ENCODE measurements at regions not wholly inside any gene's neighbourhood (a gene's known extent, or its start where the extent isn't known, plus 50 kb on each side); places are given as distances from the start of the nearest gene placed in this dataset.

- H3K4me3 Mint-ChIP-seq, result no peak overlapping the region
These were observed 135.1 kb upstream of the PMEPA1 start for GRCh38 chr20:57844626-57845596.

GRCh38 chr20:57843941-57844625 lies 134.3 kb upstream of the PMEPA1 start:
- H3K27ac Mint-ChIP-seq, result no peak overlapping the region
- ChIA-PET POLR2A (no interaction called here), CTCF (no interaction called here)
- no peak for DNase-seq
- peaks cover 8% of the 10 kb centered on the region for H3K27me3 Mint-ChIP-seq
- no peaks in the 10 kb centered on the region for H3K4me1 Mint-ChIP-seq
- H3K9me3 Mint-ChIP-seq, result no peaks in the 10 kb centered on the region
- H3K4me3 Mint-ChIP-seq, result no peak overlapping the region
- H3K36me3 Mint-ChIP-seq (ENCODE audit: low read depth), result no peaks in the 10 kb centered on the region

More at GRCh38 chr20:57844626-57845596, 135.1 kb upstream of the PMEPA1 start:
- H3K27ac Mint-ChIP-seq, result no peak overlapping the region
- H3K9me3 Mint-ChIP-seq, result no peaks in the 10 kb centered on the region
- no peaks in the 10 kb centered on the region for H3K36me3 Mint-ChIP-seq (ENCODE audit: low read depth)
- no peak for DNase-seq
- H3K4me1 Mint-ChIP-seq, result no peaks in the 10 kb centered on the region
- ChIA-PET POLR2A (no interaction called here), CTCF (no interaction called here)
- peaks cover 8% of the 10 kb centered on the region for H3K27me3 Mint-ChIP-seq

DNA sequence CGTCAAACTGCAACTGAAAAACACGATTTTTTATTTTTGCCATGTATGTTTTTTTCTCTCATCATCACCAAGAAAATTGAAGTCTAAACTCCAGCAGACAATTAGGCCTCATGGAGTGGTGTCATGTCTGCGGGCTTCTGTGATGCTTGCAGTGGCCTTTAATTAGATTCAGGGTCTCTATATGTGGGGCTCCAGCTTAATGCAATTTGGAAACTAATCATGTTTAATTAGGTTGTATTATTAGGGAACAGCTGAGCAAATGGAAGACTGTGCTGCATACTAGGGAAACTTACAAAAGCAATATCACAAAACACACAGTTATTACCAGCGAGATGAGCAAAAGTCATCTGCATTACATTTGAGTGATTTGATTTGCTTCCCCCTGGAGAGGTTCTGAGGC lies 132.9 kb upstream of the PMEPA1 start:
- Mint-ChIP-seq H3K4me3 (no peak overlapping the region), H3K36me3 (ENCODE audit: low read depth) (no peaks in the 10 kb centered on the region), H3K4me1 (no peaks in the 10 kb centered on the region), H3K27ac (no peak overlapping the region), H3K27me3 (peaks cover 2% of the 10 kb centered on the region), H3K9me3 (no peaks in the 10 kb centered on the region)
- POLR2A ChIA-PET, result no interaction called here
- CTCF ChIA-PET, result no interaction called here
- DNase-seq, result no peak

DNA sequence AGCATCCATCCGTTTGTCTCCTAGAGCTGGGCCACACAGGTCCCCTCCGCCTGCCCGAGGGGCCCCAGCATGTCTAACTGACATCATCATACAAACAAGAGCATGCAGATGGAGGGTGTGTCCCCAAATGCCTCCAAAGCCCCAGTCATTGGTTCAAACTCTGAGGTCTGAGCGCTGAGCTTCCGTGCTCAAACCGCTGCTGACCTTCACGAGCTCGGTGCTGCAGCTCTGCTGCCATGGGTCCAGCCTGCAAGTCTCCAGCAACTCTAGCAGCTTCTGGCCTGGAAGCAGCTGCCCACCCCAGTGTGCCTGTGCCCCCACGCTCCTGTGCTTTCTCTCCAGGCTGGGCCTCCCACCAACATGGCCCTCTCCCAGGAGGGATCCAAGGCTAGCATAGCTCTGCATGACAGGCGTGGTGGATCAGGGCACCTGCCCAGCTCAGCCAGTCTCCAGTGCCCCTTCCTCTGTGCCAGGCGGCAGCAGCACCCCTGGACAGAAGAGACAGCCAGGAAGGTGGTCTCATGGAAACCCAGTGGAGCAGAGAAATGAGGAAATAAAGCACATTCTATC lies 131.6 kb upstream of the PMEPA1 start:
- ChIA-PET POLR2A (no interaction called here), CTCF (no interaction called here)

DNA sequence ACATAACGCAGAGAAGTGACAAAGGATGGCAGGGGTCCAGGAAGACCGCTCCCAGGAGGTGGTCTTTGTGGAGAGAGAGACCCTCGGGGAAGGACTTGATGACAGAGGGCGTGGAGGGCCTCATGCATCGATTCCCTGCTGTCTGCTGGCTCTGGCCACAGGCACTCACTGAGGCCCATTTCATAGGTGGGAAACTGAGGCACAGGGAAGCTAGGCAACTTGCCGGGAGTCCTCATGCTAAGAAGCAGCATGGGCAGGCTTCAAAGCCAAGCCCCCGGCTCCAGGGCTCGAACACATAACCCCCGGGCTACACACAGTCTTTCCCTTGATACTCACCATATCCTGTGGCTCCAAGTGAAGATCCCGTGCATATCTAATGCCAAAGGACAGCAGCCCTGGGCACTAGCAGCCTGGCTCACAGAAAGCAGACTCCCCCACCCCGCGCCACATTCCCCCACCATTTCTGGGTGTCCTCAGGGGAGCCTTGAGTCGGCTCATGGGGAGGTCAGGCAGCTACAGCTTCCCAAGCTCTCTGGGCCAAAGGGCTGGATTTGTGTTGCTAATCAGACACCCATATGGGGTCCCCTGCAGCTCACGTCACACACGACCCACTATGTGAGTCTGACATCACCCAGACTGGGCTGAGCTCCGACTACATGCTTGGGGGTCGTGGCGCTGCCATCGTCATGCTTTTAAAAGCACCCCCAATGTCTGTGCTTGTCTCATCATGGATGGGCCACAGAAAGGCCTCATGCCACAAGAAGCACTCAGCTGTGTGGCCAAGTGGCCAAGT lies 130.9 kb upstream of the PMEPA1 start:
- no peak overlapping the region for H3K4me3 Mint-ChIP-seq
- H3K27me3 Mint-ChIP-seq, result no peaks in the 10 kb centered on the region
- POLR2A ChIA-PET, result no interaction called here

More for the DNA sequence above, 131.6 kb upstream of the PMEPA1 start:
- Mint-ChIP-seq H3K4me3 (no peak overlapping the region), H3K36me3 (ENCODE audit: low read depth) (no peaks in the 10 kb centered on the region), H3K4me1 (no peaks in the 10 kb centered on the region), H3K27me3 (no peaks in the 10 kb centered on the region), H3K27ac (no peak overlapping the region), H3K9me3 (no peaks in the 10 kb centered on the region)
- no peak for DNase-seq

DNA sequence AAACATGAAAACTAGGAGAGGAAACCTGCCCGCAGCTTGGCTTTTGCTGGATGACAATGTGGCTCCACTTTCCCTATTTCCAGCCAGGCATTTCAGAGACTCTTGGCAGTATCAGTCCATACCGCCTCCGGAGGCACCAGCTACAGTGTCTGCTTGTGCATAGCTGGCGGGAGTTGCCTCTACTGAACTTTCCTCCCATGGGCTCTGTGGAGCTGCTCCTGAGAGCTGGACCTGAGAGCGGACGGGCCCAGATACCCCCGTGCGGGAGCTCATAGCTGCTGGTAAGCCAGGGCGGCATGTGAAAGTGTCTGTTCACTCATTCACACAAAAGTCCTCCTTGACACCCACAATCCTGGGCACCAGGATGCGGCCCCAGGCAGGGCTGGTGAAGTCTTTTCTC lies 130.3 kb upstream of the PMEPA1 start:
- no peaks in the 10 kb centered on the region for H3K27me3 Mint-ChIP-seq
- no peak overlapping the region for H3K27ac Mint-ChIP-seq
- no peaks in the 10 kb centered on the region for H3K4me1 Mint-ChIP-seq
- no peaks in the 10 kb centered on the region for H3K36me3 Mint-ChIP-seq (ENCODE audit: low read depth)
- DNase-seq, result no peak
- H3K4me3 Mint-ChIP-seq, result no peak overlapping the region
- CTCF ChIA-PET, result no interaction called here
- POLR2A ChIA-PET, result no interaction called here
- no peaks in the 10 kb centered on the region for H3K9me3 Mint-ChIP-seq

More for the DNA sequence above, 130.9 kb upstream of the PMEPA1 start:
- DNase-seq, result no peak
- Mint-ChIP-seq H3K9me3 (no peaks in the 10 kb centered on the region), H3K4me1 (no peaks in the 10 kb centered on the region), H3K36me3 (ENCODE audit: low read depth) (no peaks in the 10 kb centered on the region), H3K27ac (no peak overlapping the region)
- CTCF ChIA-PET, result no interaction called here

DNA sequence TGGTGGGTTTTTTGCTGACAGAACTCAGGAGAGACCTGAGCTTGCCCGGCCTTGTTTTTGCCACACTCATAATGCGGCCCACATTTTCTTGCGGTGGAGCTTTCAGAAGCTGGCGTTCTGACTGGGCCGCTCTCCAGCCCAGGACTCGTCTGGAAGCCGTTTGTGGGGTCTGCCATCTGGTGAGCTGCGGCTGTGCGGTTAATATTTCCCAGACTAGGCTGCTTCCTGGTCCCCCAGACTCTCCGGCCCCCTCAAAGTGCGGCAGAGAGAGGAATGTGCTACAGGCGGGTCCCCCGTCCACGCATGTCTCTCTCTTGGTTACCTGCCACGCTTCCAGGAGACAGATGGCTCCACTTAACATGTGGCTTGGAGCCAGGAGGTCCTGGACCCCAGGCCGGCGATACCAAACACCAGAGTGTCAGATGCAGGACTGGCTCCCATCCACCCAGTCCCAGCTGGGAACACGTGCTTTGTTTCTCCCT lies 128.9 kb upstream of the PMEPA1 start:
- no peaks in the 10 kb centered on the region for H3K36me3 Mint-ChIP-seq (ENCODE audit: low read depth)
- H3K27ac Mint-ChIP-seq, result no peak overlapping the region
- CTCF ChIA-PET, result no interaction called here
- no peaks in the 10 kb centered on the region for H3K4me1 Mint-ChIP-seq
- no peak overlapping the region for H3K4me3 Mint-ChIP-seq
- H3K9me3 Mint-ChIP-seq, result no peaks in the 10 kb centered on the region
- H3K27me3 Mint-ChIP-seq, result no peaks in the 10 kb centered on the region
- DNase-seq, result no peak
- POLR2A ChIA-PET, result no interaction called here

DNA sequence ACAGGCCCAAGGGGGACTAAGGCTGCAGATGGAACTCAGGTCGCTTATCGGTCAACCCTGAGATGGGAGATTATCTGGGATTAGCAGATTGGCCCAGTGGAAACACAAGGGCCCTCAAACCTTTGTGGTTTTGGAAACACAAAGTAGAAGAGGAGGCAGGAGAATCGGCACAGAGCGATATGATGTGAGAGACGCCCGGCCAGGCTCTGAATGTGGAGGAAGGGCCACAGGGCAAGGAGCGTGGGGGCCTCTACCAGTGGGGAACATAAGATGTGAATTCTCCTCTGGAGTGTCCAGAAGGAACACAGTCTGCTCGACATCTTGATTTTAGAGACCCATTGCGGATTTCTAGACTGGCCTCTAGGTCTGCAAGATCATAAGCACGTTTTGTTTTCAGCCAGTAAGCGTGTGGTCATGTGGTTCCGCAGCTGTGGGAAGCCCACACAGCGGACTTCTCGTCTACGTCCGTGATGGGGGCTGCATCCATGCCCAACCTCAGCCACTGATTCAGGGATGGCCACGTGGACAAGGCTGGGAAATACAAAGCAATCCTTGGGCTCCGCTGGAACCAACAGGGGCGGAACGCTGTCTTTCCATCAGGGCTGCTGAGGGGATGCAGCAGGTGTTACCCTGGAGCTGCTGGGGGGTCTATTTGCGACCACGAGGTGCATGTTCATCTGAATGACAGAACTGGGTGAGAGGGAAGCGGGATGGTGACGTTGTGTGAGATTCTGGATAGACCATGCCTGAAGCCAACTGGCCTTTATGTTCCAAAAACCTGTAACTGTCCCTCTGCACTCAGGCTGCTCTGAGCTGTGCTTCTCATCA lies 127.6 kb upstream of the PMEPA1 start:
- ChIA-PET POLR2A (no interaction called here), CTCF (no interaction called here)
- no peaks in the 10 kb centered on the region for H3K9me3 Mint-ChIP-seq
- H3K27me3 Mint-ChIP-seq, result no peaks in the 10 kb centered on the region
- no peaks in the 10 kb centered on the region for H3K4me1 Mint-ChIP-seq
- H3K36me3 Mint-ChIP-seq (ENCODE audit: low read depth), result no peaks in the 10 kb centered on the region
- no peak overlapping the region for H3K4me3 Mint-ChIP-seq
- no peak for DNase-seq
- H3K27ac Mint-ChIP-seq, result no peak overlapping the region

- ChIA-PET POLR2A (no interaction called here), CTCF (no interaction called here)
- Mint-ChIP-seq H3K27me3 (no peaks in the 10 kb centered on the region), H3K4me3 (no peak overlapping the region), H3K9me3 (no peaks in the 10 kb centered on the region), H3K36me3 (ENCODE audit: low read depth) (no peaks in the 10 kb centered on the region), H3K27ac (no peak overlapping the region), H3K4me1 (no peaks in the 10 kb centered on the region)
- no peak for DNase-seq
These were observed 126.0 kb upstream of the PMEPA1 start for GRCh38 chr20:57835588-57836455.

GRCh38 chr20:57835074-57835452 lies 125.2 kb upstream of the PMEPA1 start:
- no peaks in the 10 kb centered on the region for H3K36me3 Mint-ChIP-seq (ENCODE audit: low read depth)
- no peak overlapping the region for H3K4me3 Mint-ChIP-seq
- no peaks in the 10 kb centered on the region for H3K27me3 Mint-ChIP-seq
- no peaks in the 10 kb centered on the region for H3K4me1 Mint-ChIP-seq
- no peaks in the 10 kb centered on the region for H3K9me3 Mint-ChIP-seq
- no peak for DNase-seq
- no peak overlapping the region for H3K27ac Mint-ChIP-seq
- ChIA-PET CTCF (no interaction called here), POLR2A (no interaction called here)

DNA sequence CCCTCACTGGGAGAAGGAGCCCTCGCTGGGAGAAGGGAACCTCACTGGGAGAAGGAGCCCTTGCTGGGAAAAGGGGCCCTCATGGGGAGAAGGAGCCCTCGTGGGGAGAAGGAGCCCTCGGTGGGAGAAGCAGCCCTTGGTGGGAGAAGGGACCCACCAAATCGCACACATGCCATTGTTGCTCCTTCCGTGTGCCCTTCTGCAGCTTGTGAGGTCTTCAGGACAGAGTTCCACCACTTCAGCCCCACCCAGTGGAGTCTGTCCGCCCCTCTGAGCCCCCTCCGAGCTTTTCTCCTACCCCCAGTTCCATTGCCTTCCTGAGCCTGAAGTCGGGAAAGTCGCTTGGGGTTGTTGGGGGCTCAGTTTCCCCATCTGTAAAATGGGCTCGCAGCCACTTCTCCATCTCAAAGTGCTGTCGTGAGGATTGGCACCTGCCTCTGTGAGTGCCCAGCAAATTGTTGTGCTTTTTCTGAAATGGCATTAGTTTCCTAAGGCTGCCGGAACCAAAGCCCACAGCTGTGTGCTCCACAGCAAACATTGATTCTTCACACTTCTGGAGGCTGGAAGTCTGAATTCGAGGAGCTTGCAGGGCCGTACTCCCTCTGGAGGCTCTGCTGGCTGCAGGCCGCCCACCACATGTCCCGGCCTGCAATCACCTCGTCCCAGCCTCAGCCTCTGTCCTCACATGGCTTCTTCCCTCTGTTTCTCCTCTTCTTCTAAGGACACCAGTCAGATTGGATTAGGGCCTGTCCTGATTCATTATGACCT lies 124.7 kb upstream of the PMEPA1 start:
- POLR2A ChIA-PET, result interaction anchor here (0.6 kb wide), 1 partner anchor 64 kb away, joined by 3 read pairs; no protein-coding TSS in a partner anchor
- Mint-ChIP-seq H3K4me3 (no peak overlapping the region), H3K27me3 (no peaks in the 10 kb centered on the region), H3K4me1 (no peaks in the 10 kb centered on the region), H3K9me3 (no peaks in the 10 kb centered on the region), H3K36me3 (ENCODE audit: low read depth) (no peaks in the 10 kb centered on the region), H3K27ac (no peak overlapping the region)
- no peak for DNase-seq
- CTCF ChIA-PET, result no interaction called here

Measured in activated CD4-positive, alpha-beta T cell treated with anti-CD3 and anti-CD28 coated beads, Interleukin-2, amount 10 ng/mL, durations not matched to agents 7 days and 5 days (primary cell).